ENCODE measurements at regions not wholly inside any gene's neighbourhood (a gene's known extent, or its start where the extent isn't known, plus 50 kb on each side); places are given as distances from the start of the nearest gene placed in this dataset.
"Not testable (repeated sequence)": the region's sequence is repeated elsewhere in the genome, so short reads cannot be mapped to it uniquely, and the experiment has no call there.

DNA sequence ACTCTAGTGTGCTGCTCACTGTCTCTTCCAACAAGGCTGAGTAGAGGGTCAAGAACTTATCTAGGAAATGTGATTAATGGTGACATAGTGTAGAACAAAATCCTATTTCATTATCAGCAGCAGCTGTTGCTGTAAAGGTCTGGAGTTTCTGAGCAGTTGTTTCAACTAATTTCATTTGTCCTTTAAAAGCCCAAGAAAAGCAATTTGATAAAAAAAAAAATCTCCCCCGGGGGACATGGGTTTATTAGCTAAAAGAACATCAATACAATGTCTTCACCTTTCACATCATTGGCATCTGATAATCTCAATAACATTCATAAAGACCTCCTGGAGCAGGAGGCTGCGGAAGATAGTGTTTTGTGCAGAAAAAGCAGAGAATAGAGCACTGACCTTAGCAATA lies 468.1 kb downstream of the KCTD16 start:
- Mint-ChIP-seq H3K4me3 (no peak overlapping the region), H3K27ac (peak overlapping the region; percentile 2), H3K36me3 (ENCODE audit: low read depth) (no peaks in the 10 kb centered on the region), H3K27me3 (ENCODE audit: low read depth, poor library complexity) (peaks cover 6% of the 10 kb centered on the region), H3K9me3 (peaks cover 28% of the 10 kb centered on the region), H3K4me1 (no peaks in the 10 kb centered on the region)
- TF ChIP-seq, protein P1, sequence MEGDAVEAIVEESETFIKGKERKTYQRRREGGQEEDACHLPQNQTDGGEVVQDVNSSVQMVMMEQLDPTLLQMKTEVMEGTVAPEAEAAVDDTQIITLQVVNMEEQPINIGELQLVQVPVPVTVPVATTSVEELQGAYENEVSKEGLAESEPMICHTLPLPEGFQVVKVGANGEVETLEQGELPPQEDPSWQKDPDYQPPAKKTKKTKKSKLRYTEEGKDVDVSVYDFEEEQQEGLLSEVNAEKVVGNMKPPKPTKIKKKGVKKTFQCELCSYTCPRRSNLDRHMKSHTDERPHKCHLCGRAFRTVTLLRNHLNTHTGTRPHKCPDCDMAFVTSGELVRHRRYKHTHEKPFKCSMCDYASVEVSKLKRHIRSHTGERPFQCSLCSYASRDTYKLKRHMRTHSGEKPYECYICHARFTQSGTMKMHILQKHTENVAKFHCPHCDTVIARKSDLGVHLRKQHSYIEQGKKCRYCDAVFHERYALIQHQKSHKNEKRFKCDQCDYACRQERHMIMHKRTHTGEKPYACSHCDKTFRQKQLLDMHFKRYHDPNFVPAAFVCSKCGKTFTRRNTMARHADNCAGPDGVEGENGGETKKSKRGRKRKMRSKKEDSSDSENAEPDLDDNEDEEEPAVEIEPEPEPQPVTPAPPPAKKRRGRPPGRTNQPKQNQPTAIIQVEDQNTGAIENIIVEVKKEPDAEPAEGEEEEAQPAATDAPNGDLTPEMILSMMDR (IDR thresholded peaks at IDR 0.05) = no peak
- DNase-seq = no peak

- no peak overlapping the region for H3K27ac Mint-ChIP-seq
- TF ChIP-seq, protein P1 (IDR thresholded peaks at IDR 0.05) = no peak
Observed at GRCh38 chr5:144634138-144634537, 463.5 kb downstream of the KCTD16 start.

GRCh38 chr5:144598451-144599068 lies 427.9 kb downstream of the KCTD16 start:
- no peaks in the 10 kb centered on the region for H3K36me3 Mint-ChIP-seq (ENCODE audit: low read depth)
- H3K4me3 Mint-ChIP-seq = no peak overlapping the region
- no peaks in the 10 kb centered on the region for H3K27me3 Mint-ChIP-seq (ENCODE audit: low read depth, poor library complexity)
- peaks cover 13% of the 10 kb centered on the region for H3K4me1 Mint-ChIP-seq
- peaks cover 15% of the 10 kb centered on the region for H3K9me3 Mint-ChIP-seq
- no peak for DNase-seq
- TF ChIP-seq, protein P1 (IDR thresholded peaks at IDR 0.05) = no peak
- no peak overlapping the region for H3K27ac Mint-ChIP-seq

More at GRCh38 chr5:144634138-144634537, 463.5 kb downstream of the KCTD16 start:
- no peak for DNase-seq
- peaks cover 9% of the 10 kb centered on the region for H3K27me3 Mint-ChIP-seq (ENCODE audit: low read depth, poor library complexity)
- H3K4me1 Mint-ChIP-seq = no peaks in the 10 kb centered on the region
- H3K9me3 Mint-ChIP-seq = peaks cover 64% of the 10 kb centered on the region
- H3K36me3 Mint-ChIP-seq (ENCODE audit: low read depth) = peaks cover 5% of the 10 kb centered on the region
- no peak overlapping the region for H3K4me3 Mint-ChIP-seq

DNA sequence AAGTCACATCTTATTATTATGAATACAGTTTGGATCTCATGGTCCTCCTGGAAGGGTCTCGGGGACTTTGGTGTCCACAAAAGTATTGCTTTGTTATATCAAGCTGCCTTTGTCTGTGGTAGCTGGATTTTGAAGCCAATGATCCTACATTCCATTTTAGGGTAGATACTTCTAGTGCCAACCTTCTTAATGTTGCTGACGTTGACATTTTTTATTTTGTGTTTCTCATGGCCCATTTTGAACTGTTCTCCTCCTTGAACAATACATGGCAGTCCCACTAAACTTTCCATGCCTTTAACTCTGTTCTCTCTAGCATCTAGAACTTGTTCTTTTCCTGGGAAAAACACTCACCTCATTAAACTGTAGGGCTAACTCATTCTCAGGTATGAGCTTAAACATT lies 425.8 kb downstream of the KCTD16 start:
- TF ChIP-seq, protein P1 (IDR thresholded peaks at IDR 0.05) = no peak
- no peak overlapping the region for H3K27ac Mint-ChIP-seq
- no peaks in the 10 kb centered on the region for H3K27me3 Mint-ChIP-seq (ENCODE audit: low read depth, poor library complexity)
- H3K4me1 Mint-ChIP-seq = peaks cover 15% of the 10 kb centered on the region
- DNase-seq = no peak
- no peak overlapping the region for H3K4me3 Mint-ChIP-seq
- H3K36me3 Mint-ChIP-seq (ENCODE audit: low read depth) = no peaks in the 10 kb centered on the region
- peaks cover 31% of the 10 kb centered on the region for H3K9me3 Mint-ChIP-seq

- Mint-ChIP-seq H3K4me1 (peaks cover 15% of the 10 kb centered on the region), H3K4me3 (no peak overlapping the region), H3K27me3 (ENCODE audit: low read depth, poor library complexity) (no peaks in the 10 kb centered on the region), H3K9me3 (peaks cover 31% of the 10 kb centered on the region), H3K36me3 (ENCODE audit: low read depth) (no peaks in the 10 kb centered on the region), H3K27ac (no peak overlapping the region)
- DNase-seq = no peak
- TF ChIP-seq, protein P1 (IDR thresholded peaks at IDR 0.05) = no peak
Observed at GRCh38 chr5:144594919-144595318, 424.2 kb downstream of the KCTD16 start.

- H3K27ac Mint-ChIP-seq; H3K27me3 Mint-ChIP-seq (ENCODE audit: low read depth, poor library complexity); H3K36me3 Mint-ChIP-seq (ENCODE audit: low read depth); H3K4me3 Mint-ChIP-seq: not testable (repeated sequence)
- Mint-ChIP-seq H3K9me3 (peaks cover 27% of the 10 kb centered on the region), H3K4me1 (peaks cover 15% of the 10 kb centered on the region)
- DNase-seq = peak; percentile 9
Observed at GRCh38 chr5:144594234-144594633, 423.6 kb downstream of the KCTD16 start.
